Stimulated activated CD4-positive, alpha-beta T cell treated with anti-CD3 and anti-CD28 coated beads, Interleukin-1b, Interleukin-23, amount 100 ng/mL, for 24 hours (primary cell): ENCODE measurements at regions not wholly inside any gene's neighbourhood (a gene's known extent, or its start where the extent isn't known, plus 50 kb on each side); places are given as distances from the start of the nearest gene placed in this dataset.

Source experiments
- DNase-seq, 4 experiments: peaks; one replicate each; pipeline ENCODE4 v3.0.0-alpha.2; 2020; ENCODE audit warnings: low read depth in 4 of 4, low spot score in 1 of 4

GRCh38 chr11:33559567-33559966 is 141.1 kb downstream of the C11orf91 start:
- no peak for DNase-seq

DNA sequence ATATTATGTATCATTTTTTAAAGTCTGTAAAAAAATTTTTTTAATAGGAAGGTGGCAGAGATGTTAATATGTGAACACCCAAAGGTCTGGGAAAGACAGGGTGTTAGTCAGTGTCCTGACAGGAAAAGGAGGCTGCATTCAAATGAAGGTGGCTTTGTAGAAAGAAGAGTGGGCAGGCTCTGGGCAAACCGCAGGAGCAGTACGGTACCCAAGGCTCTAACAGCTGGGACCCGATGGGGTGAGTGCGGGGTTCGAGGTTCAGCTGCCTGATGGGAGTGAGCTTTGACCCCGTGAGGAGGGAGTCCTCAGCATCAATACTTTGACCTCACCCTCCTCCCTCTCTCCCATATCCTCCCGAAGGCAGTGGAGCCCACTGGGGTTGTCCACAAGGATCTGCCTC is 142.5 kb downstream of the C11orf91 start:
- no peak for DNase-seq

- no peak for DNase-seq
These were observed 143.4 kb downstream of the C11orf91 start for GRCh38 chr11:33557201-33557600.

GRCh38 chr11:33554219-33554618 is 146.4 kb downstream of the C11orf91 start:
- no peak for DNase-seq

- DNase-seq = no peak
These were observed 147.1 kb downstream of the C11orf91 start for GRCh38 chr11:33553486-33553885.

DNA sequence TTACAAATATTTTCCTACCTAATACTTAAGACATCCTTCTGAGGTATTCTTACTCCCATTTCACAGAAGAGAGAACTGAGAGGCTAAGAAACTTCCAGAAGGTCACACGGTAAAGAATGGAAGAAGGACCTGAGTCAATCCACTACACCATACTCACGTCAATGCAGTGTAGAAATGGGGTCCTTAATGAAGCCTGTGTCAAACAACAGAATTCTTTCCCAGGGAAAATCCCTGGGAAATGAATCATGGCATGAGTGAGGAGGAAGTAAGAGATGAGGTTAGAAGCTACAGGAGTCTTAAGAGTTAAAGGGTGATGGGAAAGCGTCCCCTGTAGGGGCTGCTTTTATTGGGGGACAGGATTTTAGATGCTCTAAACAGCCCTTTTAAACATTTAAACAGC is 147.9 kb downstream of the C11orf91 start:
- DNase-seq = no peak

GRCh38 chr11:33551051-33551450 is 149.6 kb downstream of the C11orf91 start:
- DNase-seq = no peak

DNA sequence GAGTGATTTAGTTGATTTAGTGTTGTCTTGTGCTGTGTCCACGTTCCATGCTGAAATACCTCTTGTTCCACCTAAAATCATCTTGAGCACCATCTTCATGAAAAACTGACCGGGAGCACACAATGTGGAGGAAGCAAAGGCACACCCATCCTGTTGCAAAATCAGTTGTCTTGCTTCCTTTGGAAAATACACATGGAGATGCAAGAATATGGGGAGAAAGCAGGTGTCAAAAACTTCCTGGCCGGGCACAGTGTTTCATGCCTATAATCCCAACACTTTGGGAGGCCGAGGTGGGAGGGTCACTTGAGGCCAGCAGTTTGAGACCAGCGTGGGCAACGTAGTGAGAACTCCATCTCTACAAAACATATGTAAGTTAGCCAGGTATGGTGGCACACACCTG is 151.1 kb downstream of the C11orf91 start:
- no peak for DNase-seq

DNA sequence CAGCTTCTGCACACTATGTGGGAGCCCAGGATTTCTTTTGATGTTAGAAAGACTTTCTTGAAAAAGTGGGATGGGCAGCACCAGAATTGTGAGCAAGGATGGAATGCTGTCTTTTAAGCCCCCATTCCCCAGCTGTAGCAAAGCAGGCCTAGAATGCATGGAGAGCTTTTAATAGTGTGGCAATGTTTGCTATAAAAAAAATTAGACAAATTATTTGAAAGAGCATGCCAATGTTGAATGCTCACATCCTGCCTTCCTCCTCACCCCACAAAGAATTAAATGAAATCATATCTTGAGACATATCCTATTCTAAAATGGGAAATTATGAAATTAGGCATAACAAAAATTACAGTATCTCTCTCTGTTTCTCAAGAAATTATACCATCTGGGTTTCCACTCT is 154.7 kb downstream of the C11orf91 start:
- DNase-seq = no peak

DNA sequence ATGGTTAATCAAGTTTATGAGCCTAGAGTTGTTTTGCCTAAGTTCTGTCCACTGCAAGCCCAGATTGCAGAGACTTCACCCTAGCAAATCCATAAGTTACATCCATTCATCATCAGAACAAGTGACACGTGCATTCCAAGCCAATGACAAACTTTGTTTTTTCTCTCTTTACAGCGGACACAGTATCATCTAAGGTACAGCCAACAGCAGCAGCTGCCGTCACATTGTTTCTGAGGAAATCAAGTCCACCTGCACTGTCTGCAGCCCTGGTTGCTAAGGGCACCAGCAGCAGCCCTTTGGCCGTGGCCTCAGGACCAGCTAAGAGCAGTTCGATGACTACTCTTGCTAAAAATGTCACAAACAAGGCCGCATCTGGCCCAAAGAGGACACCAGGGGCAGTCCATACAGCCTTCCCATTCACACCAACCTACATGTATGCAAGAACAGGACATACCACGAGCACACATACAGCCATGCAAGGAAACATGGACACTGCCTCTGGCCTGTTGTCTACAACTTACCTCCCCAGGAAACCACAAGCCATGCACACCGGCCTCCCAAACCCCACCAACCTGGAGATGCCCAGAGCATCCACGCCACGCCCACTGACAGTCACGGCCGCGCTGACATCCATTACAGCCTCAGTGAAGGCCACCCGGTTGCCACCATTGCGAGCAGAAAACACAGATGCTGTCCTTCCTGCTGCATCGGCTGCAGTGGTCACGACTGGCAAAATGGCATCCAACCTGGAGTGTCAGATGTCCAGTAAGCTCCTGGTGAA is 155.8 kb downstream of the C11orf91 start:
- DNase-seq = no peak

DNA sequence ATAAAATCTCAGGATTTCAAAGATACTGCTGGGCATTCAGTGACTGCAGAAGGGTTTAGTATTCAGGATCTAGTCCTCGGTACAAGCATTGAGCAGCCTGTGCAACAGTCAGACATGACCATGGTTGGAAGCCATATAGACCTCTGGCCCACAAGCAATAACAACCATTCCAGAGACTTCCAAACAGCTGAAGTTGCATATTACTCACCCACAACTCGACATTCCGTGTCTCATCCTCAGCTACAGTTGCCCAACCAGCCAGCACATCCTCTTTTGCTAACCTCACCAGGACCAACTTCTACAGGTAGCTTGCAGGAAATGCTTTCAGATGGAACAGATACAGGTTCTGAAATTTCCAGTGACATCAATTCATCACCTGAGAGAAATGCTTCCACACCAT is 156.8 kb downstream of the C11orf91 start:
- no peak for DNase-seq

GRCh38 chr11:33542921-33543320 is 157.7 kb downstream of the C11orf91 start:
- DNase-seq = peak in 3 of 4 experiments; percentile 11 to 16 (median 13)

- no peak for DNase-seq
These were observed 159.4 kb downstream of the C11orf91 start for GRCh38 chr11:33540946-33541915.

DNA sequence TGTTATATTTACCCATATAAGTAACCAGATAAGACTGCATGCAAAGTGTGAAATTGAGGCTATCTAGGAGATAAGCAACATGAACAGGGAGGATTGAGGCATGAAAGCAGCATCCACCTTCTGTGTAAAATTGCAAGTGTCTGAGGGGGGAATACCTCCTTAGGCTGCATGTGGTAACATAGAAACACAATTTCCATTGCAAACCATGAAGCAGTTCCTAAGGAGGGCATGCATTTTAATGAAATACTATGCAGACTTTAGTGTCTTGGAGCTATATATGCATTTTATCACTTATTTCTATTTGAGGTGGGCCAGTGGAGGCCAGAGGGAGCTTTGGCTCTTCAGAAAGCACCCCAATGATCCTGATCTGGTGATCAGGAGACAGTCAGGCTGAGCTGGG is 160.2 kb downstream of the C11orf91 start:
- no peak for DNase-seq

- DNase-seq = no peak
These were observed 160.9 kb downstream of the C11orf91 start for GRCh38 chr11:33539751-33540150.

DNA sequence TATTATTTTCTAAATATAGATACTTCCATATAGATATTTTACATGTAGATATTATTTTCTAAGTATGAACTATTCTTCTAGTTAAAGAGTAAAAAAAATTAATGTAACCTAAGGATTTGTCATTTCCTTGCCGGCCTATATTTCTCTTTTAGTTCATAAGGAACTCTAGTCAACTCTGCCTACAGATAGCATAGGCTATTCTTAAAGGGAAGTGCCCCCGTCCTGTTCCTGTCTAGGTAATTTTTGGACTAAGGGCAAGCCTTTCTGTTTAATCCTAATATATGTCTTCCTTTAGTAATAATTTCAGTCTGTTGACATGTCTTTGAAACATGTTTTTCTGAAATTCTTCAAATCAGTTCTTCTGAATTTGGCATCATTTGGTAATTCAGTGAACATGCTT is 161.9 kb downstream of the C11orf91 start:
- no peak for DNase-seq

DNA sequence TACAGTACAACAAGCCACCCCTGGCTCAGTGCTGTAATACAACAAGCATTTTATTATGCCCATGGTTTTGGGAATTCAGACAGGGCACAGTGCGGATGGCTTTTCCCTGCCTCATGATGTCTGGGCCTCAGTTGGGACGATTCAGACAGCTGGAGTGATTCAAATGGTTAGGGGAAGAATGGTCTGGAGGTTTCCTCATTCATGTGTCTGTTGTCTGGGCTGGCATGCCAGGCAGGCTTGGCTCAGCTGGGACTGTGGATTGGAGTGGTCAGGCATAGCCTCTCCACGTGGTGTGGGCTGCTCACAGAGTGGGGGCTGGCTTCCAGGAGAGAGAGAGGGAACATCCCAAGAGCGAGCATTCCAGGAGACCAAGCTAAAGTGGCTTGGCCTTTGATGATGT is 164.4 kb downstream of the C11orf91 start:
- no peak for DNase-seq

DNA sequence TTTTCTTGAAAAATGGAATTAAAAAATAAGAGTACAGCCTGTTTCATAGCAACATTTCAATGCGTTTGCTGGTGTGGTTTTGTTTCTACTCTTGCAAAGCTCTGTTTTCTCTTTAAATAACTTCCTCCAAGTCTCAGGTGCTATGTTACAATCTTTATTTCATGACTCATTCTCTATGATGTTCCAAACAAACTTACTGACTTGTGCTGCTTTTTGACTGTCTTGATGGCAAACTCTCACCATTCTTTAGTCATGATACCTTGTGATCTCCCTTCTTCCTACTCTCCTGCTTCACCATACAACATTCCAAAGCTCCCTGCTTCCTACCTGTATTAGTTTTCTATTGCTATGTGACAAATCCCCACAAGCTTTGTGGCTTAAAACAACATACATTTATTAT is 166.1 kb downstream of the C11orf91 start:
- DNase-seq = no peak

- DNase-seq = no peak
These were observed 167.1 kb downstream of the C11orf91 start for GRCh38 chr11:33533386-33534052.

GRCh38 chr11:33532720-33533385 is 167.8 kb downstream of the C11orf91 start:
- DNase-seq = no peak

DNA sequence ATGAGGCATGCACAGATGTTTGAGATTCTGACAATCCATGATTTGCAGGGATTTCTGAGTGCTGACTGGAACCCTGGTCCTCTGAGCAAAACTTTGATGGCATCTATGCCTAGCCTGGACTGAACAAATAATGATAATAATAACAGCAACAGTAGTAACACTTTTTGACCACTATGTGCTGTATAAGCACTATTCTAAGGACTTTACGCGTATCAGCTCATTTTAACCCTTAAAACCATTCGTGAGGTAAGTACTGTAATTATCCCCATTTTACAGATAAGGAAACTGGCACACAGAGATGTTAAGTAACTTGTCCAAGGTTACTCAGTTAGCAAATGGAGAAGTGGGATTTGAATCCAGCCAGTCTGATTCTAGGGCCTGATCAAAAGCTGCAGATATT is 168.4 kb downstream of the C11orf91 start:
- DNase-seq = no peak
